Gastrocnemius medialis (tissue), 4 donors: ENCODE measurements at regions not wholly inside any gene's neighbourhood (a gene's known extent, or its start where the extent isn't known, plus 50 kb on each side); places are given as distances from the start of the nearest gene placed in this dataset.

Experiments
- POLR2A ChIP-seq, 2 donors: fragments of 450-650 bp; IDR thresholded peaks; one replicate each; pipeline ENCODE4 v1.6.1; 2017; ENCODE audit warnings: antibody characterized with exemption in 2 of 2, mild to moderate bottlenecking in 2 of 2, moderate library complexity in 2 of 2
- TF ChIP-seq, protein P1 (sequence below), 5 experiments: fragments of 450-650 bp in 3 of 5; fragments of 200-600 bp in 2 of 5; sonication (generic) in 2 of 5; IDR thresholded peaks in 4 of 5; conservative IDR thresholded peaks in 1 of 5; 1 replicate in 4 of 5; 2 replicates in 1 of 5; pipeline ENCODE4 v1.5.1; 2016 to 2019; ENCODE audit warnings: antibody characterized with exemption in 5 of 5, mild to moderate bottlenecking in 3 of 5, moderate library complexity in 3 of 5

DNA sequence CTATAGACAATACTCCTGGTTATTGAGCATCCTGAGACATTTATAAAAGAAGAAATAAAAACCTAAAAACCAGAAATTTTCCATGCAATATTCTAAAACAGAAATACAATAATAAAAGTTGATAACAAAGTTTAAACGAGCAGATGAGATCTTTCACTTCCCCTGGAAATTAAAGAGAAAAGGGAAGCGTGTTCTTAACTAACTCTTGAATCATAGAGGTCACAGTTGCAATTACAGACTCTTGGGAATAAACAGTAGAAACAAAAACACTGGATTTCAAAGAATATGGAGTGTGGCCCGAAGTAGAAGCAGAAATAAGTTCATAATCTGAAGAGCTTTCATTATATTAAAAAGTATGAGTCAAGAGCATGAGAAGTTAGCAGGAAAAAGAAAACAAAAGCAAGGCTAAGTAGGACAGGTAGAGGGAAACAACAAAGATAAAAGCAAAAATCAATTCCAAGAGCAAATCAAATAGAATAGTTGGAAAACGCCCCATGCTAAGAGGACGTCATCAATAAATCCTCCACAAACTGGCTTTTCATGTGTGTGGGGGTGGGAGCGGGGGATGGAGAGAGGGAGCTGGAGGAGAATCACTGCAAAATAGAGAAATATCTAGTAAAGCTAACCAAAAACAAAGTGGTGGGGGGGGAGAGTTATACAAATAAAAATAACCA, 55.2 kb upstream of the C10orf71 start:
- no peak for TF ChIP-seq POLR2A (IDR thresholded peaks at IDR 0.05)
- TF ChIP-seq, protein P1, sequence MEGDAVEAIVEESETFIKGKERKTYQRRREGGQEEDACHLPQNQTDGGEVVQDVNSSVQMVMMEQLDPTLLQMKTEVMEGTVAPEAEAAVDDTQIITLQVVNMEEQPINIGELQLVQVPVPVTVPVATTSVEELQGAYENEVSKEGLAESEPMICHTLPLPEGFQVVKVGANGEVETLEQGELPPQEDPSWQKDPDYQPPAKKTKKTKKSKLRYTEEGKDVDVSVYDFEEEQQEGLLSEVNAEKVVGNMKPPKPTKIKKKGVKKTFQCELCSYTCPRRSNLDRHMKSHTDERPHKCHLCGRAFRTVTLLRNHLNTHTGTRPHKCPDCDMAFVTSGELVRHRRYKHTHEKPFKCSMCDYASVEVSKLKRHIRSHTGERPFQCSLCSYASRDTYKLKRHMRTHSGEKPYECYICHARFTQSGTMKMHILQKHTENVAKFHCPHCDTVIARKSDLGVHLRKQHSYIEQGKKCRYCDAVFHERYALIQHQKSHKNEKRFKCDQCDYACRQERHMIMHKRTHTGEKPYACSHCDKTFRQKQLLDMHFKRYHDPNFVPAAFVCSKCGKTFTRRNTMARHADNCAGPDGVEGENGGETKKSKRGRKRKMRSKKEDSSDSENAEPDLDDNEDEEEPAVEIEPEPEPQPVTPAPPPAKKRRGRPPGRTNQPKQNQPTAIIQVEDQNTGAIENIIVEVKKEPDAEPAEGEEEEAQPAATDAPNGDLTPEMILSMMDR (IDR thresholded peaks at IDR 0.05 in 4 of 5, conservative IDR thresholded peaks at IDR 0.05 in 1 of 5) = no peak
